Ascending aorta (tissue), 2 donors: ENCODE measurements at regions not wholly inside any gene's neighbourhood (a gene's known extent, or its start where the extent isn't known, plus 50 kb on each side); places are given as distances from the start of the nearest gene placed in this dataset.
A peak's percentile ranks its signal among the peaks of the same experiment; 100 is the strongest.
"Not testable (repeated sequence)": the region's sequence is repeated elsewhere in the genome, so short reads cannot be mapped to it uniquely, and the experiment has no call there.

Experiments used
- DNase-seq, 2 donors: peaks; one replicate each; pipeline ENCODE4 v3.0.0-alpha.2; 2019; ENCODE audit warnings: low spot score in 2 of 2
- H3K27ac ChIP-seq, 2 donors: fragments of 200-600 bp; sonication (generic); one replicate each; pipeline ENCODE4 v1.5.1; 2016 to 2017; ENCODE audit warnings: mild to moderate bottlenecking in 1 of 2
- H3K27me3 ChIP-seq: fragments of 200-600 bp; sonication (generic); one replicate; pipeline ENCODE4 v1.5.1; 2017
- H3K36me3 ChIP-seq, 2 donors: fragments of 200-600 bp; sonication (generic); one replicate each; pipeline ENCODE4 v1.5.1; 2016
- H3K4me1 ChIP-seq, 2 donors: fragments of 200-600 bp; sonication (generic); one replicate each; pipeline ENCODE4 v1.5.1; 2016 to 2017; ENCODE audit warnings: mild to moderate bottlenecking in 1 of 2
- H3K4me3 ChIP-seq, 2 donors: fragments of 200-600 bp; sonication (generic); one replicate each; pipeline ENCODE4 v1.5.1; 2016 to 2017; ENCODE audit warnings: mild to moderate bottlenecking in 1 of 2
- H3K9me3 ChIP-seq, 2 donors: fragments of 200-600 bp; sonication (generic); one replicate each; pipeline ENCODE4 v1.5.1; 2016
- CTCF ChIP-seq, 3 experiments: fragments of 200-600 bp in 2 of 3; fragments of 450-650 bp in 1 of 3; sonication (generic) in 2 of 3; IDR thresholded peaks; one replicate each; pipeline ENCODE4 v1.5.1; 2016 to 2019; ENCODE audit warnings: antibody characterized with exemption in 3 of 3, mild to moderate bottlenecking in 1 of 3, moderate library complexity in 1 of 3
- intact Hi-C: fragments of 100-400 bp; cut with DNase I; formaldehyde crosslinking; loops from one replicate; pipeline ENCODE4 v1.15.1; 2023

GRCh38 chr6:12534069-12534853, 182.3 kb upstream of the PHACTR1 start:
- no peak overlapping the region for H3K4me3 ChIP-seq
- peaks cover 0 to 3% of the 10 kb centered on the region in 2 donors for H3K4me1 ChIP-seq
- no peaks in the 10 kb centered on the region for H3K36me3 ChIP-seq
- H3K27me3 ChIP-seq = no peaks in the 10 kb centered on the region
- no peak for TF ChIP-seq CTCF (IDR thresholded peaks at IDR 0.05)
- intact Hi-C loops = no loop called here
- DNase-seq = no peak
- H3K9me3 ChIP-seq = no peaks in the 10 kb centered on the region
- H3K27ac ChIP-seq = no peak overlapping the region

- Histone ChIP-seq H3K4me1 (peaks cover 0 to 3% of the 10 kb centered on the region in 2 donors), H3K27me3 (no peaks in the 10 kb centered on the region), H3K27ac (no peak overlapping the region), H3K36me3 (no peaks in the 10 kb centered on the region), H3K9me3 (no peaks in the 10 kb centered on the region), H3K4me3 (no peak overlapping the region)
- no peak for DNase-seq
- no peak for TF ChIP-seq CTCF (IDR thresholded peaks at IDR 0.05)
- intact Hi-C loops = no loop called here
Observed at GRCh38 chr6:12535586-12536314, 180.8 kb upstream of the PHACTR1 start.

GRCh38 chr6:12536416-12536815, 180.2 kb upstream of the PHACTR1 start:
- H3K36me3 ChIP-seq = no peaks in the 10 kb centered on the region
- H3K27ac ChIP-seq = no peak overlapping the region
- TF ChIP-seq CTCF (IDR thresholded peaks at IDR 0.05) = no peak
- no peaks in the 10 kb centered on the region for H3K27me3 ChIP-seq
- intact Hi-C loops = no loop called here
- peaks cover 0 to 3% of the 10 kb centered on the region in 2 donors for H3K4me1 ChIP-seq
- no peaks in the 10 kb centered on the region for H3K9me3 ChIP-seq
- no peak for DNase-seq
- no peak overlapping the region for H3K4me3 ChIP-seq

- Histone ChIP-seq H3K9me3 (no peaks in the 10 kb centered on the region), H3K27me3 (no peaks in the 10 kb centered on the region), H3K4me1 (peaks cover 0 to 3% of the 10 kb centered on the region in 2 donors), H3K36me3 (no peaks in the 10 kb centered on the region), H3K27ac (no peak overlapping the region), H3K4me3 (no peak overlapping the region)
- no peak for TF ChIP-seq CTCF (IDR thresholded peaks at IDR 0.05)
- intact Hi-C loops = no loop called here
- DNase-seq = no peak
Observed at GRCh38 chr6:12537389-12537788, 179.2 kb upstream of the PHACTR1 start.

GRCh38 chr6:12538881-12539357, 177.6 kb upstream of the PHACTR1 start:
- Histone ChIP-seq H3K4me3 (no peak overlapping the region), H3K4me1 (peaks cover 0 to 7% of the 10 kb centered on the region in 2 donors), H3K9me3 (no peaks in the 10 kb centered on the region), H3K27ac (no peak overlapping the region), H3K27me3 (no peaks in the 10 kb centered on the region), H3K36me3 (no peaks in the 10 kb centered on the region)
- peak in 1 of 2 donors; percentile 67 for DNase-seq
- no peak for TF ChIP-seq CTCF (IDR thresholded peaks at IDR 0.05)
- intact Hi-C loops = no loop called here

- H3K27me3 ChIP-seq, H3K36me3 ChIP-seq, H3K9me3 ChIP-seq, intact Hi-C loops, H3K4me3 ChIP-seq, H3K27ac ChIP-seq, DNase-seq: not testable (repeated sequence)
- H3K4me1 ChIP-seq = peaks cover 4 to 17% of the 10 kb centered on the region in 2 donors
Observed at GRCh38 chr6:12542319-12543115, 174.1 kb upstream of the PHACTR1 start.
